ENCODE measurements at regions not wholly inside any gene's neighbourhood (a gene's known extent, or its start where the extent isn't known, plus 50 kb on each side); places are given as distances from the start of the nearest gene placed in this dataset.

- WGBS (ENCODE audit: low lambda C conversion rate) = 3% methylated on average over 2 of the region's 2 CpGs
- intact Hi-C loops (cut with micrococcal nuclease; ENCODE audit: unreplicated experiment) = no loop called here
- Histone ChIP-seq H3K4me2 (ENCODE audit: low read depth, low read length) (no peak overlapping the region), H3K4me1 (ENCODE audit: insufficient read depth, low read length) (no peaks in the 10 kb centered on the region), H2AFZ (ENCODE audit: low read length) (no peak overlapping the region), H3K27ac (ENCODE audit: extremely low read length, insufficient read depth, low read length) (no peak overlapping the region), H3K79me2 (ENCODE audit: insufficient read depth, low read length) (no peaks in the 10 kb centered on the region), H3K4me3 (replicated peaks in 1 of 3; ENCODE audit: insufficient read depth in 1 of 3, low read depth in 2 of 3, low read length in 3 of 3) (no peak overlapping the region), H3K9ac (ENCODE audit: insufficient read depth, low read depth, low read length) (no peak overlapping the region), H4K20me1 (ENCODE audit: insufficient read depth, low read length) (no peaks in the 10 kb centered on the region), H3K36me3 (replicated peaks in 1 of 2; ENCODE audit: control insufficient read depth in 1 of 2, insufficient read depth in 2 of 2, low read length in 2 of 2) (no peaks in the 10 kb centered on the region), H3K27me3 (ENCODE audit: control insufficient read depth in 1 of 2, insufficient read depth in 2 of 2, low read length in 2 of 2) (peaks cover 0 to 2% of the 10 kb centered on the region in 2 experiments; a peak in 1 of 5 replicates), H3K9me3 (ENCODE audit: low read length) (no peaks in the 10 kb centered on the region)
- in situ Hi-C loops (cut with HindIII; ENCODE audit: extremely low pct_ligation_motif_present, low pct_unique_long_range_greater_than_20kb) = no loop called here
- ChIA-PET POLR2A (no interaction called here), CTCF (ENCODE audit: low intra/inter-chr PET ratio, low total read pairs) (no interaction called here)
- TF ChIP-seq KAT7 (CRISPR knock-in tag; IDR thresholded peaks at IDR 0.05; ENCODE audit: borderline replicate concordance) = no peak
- no peak for TF ChIP-seq FOSL2 (CRISPR knock-in tag; IDR thresholded peaks at IDR 0.05)
- no peak for TF ChIP-seq ZNF263 (CRISPR knock-in tag; IDR thresholded peaks at IDR 0.05)
- TF ChIP-seq MXD4 (CRISPR knock-in tag; IDR thresholded peaks at IDR 0.05) = no peak
- TF ChIP-seq KLF11 (CRISPR knock-in tag; IDR thresholded peaks at IDR 0.05) = no peak
- no peak for TF ChIP-seq ZNF557 (CRISPR knock-in tag; IDR thresholded peaks at IDR 0.05)
- TF ChIP-seq ARNT (IDR thresholded peaks at IDR 0.05) = no peak
- TF ChIP-seq ZBTB7B (CRISPR knock-in tag; IDR thresholded peaks at IDR 0.05) = no peak
- TF ChIP-seq ATF7-NPFF (CRISPR knock-in tag; IDR thresholded peaks at IDR 0.05; ENCODE audit: low read depth) = no peak
- no peak for TF ChIP-seq PAXIP1 (CRISPR knock-in tag; conservative IDR thresholded peaks at IDR 0.05)
- TF ChIP-seq GATAD1 (CRISPR knock-in tag; IDR thresholded peaks at IDR 0.05) = no peak
- TF ChIP-seq ZFP1 (CRISPR knock-in tag; IDR thresholded peaks at IDR 0.05) = no peak
- no peak for TF ChIP-seq HHEX (CRISPR knock-in tag; IDR thresholded peaks at IDR 0.05)
- ATAC-seq = no peak
- DNase-seq (ENCODE audit: low spot score) = no peak
- FAIRE-seq = no peak
- no TSS peak for BruUV-seq (replicated peaks)
These were observed 202.9 kb downstream of the MATN1 start for GRCh38 chr1:30520476-30520875.
